ENCODE measurements at regions not wholly inside any gene's neighbourhood (a gene's known extent, or its start where the extent isn't known, plus 50 kb on each side); places are given as distances from the start of the nearest gene placed in this dataset.

DNA sequence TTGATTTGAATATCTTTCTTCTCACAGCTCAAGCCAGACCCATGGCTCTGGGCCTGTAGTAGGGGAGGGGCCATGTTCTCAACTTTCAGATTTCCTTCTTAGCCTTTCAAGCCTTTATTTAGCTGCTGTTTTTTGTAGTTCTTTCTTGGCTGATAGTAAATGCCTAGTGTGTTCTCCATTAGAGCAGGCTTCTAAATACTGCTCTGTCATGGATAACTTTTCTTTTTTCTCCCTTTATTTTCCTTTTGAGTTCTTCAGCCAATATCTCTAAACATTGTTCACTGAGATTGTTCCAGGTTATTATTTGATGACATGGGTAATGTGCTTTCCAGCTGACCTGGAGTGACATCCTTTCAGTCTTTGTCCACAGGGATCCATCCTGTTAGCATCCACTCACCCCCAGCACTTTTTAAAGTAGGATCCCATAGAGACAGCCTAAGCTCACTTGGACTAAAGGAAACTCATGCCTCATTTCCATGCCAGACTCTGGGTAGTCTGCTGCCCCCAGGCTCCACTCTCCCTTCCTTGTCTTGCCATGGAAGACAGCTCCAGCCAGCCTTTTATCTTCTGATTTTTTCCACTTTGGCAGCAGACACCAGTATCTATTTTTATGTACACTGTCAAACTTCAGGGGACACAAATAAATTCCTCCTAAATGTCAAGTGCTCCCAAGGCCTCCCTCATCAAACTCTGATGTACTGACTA is 645.6 kb downstream of the RNF144B start:
- TF ChIP-seq CTCF (conservative IDR thresholded peaks at IDR 0.05; ENCODE audit: low read depth, low read length): no peak
- no peak for TF ChIP-seq RAD21 (IDR thresholded peaks at IDR 0.05; ENCODE audit: low read length)
- no peak for TF ChIP-seq POLR2A (IDR thresholded peaks at IDR 0.05; ENCODE audit: low read depth, low read length)
- TF ChIP-seq MAFK (IDR thresholded peaks at IDR 0.05; ENCODE audit: low read depth, low read length): no peak
- no peak for TF ChIP-seq MAZ (IDR thresholded peaks at IDR 0.05; ENCODE audit: borderline replicate concordance, low read depth, low read length)
- no peak for TF ChIP-seq FOS (IDR thresholded peaks at IDR 0.05; ENCODE audit: low read depth, low read length)
- TF ChIP-seq CHD1 (IDR thresholded peaks at IDR 0.05; ENCODE audit: low read depth, low read length): no peak

Data from IMR-90 (cell line).